NCI-H2081 treated with DMSO at 0.1 percent for 48 hours (cell line): ENCODE measurements at regions not wholly inside any gene's neighbourhood (a gene's known extent, or its start where the extent isn't known, plus 50 kb on each side); places are given as distances from the start of the nearest gene placed in this dataset.
"Not testable (repeated sequence)": the region's sequence is repeated elsewhere in the genome, so short reads cannot be mapped to it uniquely, and the experiment has no call there.

Source experiments
- DNase-seq: peaks from one replicate; lab custom pipeline; 2025; lab: John Stamatoyannopoulos, UW

GRCh38 chr1:148315071-148315811 is 163.2 kb upstream of the NBPF11 start:
- no peak for DNase-seq

GRCh38 chr1:148310807-148311206 is 158.7 kb upstream of the NBPF11 start:
- no peak for DNase-seq

GRCh38 chr1:148309940-148310500 is 157.9 kb upstream of the NBPF11 start:
- no peak for DNase-seq

DNA sequence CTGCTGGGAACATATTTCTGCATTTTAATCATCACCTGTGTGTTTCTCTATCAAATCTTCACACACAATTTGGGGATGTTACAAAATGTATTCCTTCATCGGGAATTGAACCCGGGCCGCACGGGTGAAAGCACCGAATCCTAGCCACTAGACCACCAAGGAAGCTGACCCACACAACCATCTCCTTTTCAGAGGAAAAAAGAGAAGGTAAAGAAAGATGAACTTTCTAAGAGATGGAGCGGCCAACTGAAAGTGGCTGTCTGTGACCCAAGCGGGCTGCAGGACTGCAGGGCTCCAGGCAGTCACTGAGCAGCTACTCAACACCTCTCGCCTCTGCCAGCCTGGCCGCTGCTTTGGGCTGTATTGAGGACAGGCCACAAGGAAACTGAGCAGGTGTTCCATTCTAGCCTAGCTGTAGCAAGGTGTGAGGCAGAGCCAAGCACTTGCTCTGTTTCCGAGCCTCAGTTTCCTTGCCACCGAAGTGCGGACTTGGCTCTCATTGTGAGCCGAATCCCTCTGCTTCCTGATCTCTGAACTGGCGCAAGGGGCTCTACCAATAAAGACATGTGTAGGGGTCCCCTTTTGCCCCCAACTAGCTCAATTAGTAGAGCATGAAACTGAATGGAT is 156.9 kb upstream of the NBPF11 start:
- no peak for DNase-seq

GRCh38 chr1:148307583-148308185 is 155.6 kb upstream of the NBPF11 start:
- DNase-seq: no peak

DNA sequence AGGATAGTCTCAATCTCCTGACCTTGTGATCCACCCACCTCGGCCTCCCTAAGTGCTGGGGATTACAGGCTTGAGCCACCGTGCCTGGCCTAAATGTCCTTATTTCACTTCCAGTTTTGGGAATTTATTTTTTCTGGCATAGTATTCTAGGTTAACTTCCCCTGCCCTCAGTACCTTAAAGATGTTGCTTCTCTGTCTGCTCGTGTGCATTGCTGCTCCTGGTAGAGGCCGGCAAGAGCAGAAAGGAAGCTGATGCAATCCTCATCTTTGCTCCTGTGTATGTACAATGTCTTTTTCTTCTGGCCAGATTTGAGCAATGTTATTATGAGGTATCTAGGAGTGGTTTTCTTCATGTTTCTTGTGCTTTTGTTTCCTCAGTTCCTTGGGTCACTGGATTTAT is 152.9 kb upstream of the NBPF11 start:
- DNase-seq: not testable (repeated sequence)

DNA sequence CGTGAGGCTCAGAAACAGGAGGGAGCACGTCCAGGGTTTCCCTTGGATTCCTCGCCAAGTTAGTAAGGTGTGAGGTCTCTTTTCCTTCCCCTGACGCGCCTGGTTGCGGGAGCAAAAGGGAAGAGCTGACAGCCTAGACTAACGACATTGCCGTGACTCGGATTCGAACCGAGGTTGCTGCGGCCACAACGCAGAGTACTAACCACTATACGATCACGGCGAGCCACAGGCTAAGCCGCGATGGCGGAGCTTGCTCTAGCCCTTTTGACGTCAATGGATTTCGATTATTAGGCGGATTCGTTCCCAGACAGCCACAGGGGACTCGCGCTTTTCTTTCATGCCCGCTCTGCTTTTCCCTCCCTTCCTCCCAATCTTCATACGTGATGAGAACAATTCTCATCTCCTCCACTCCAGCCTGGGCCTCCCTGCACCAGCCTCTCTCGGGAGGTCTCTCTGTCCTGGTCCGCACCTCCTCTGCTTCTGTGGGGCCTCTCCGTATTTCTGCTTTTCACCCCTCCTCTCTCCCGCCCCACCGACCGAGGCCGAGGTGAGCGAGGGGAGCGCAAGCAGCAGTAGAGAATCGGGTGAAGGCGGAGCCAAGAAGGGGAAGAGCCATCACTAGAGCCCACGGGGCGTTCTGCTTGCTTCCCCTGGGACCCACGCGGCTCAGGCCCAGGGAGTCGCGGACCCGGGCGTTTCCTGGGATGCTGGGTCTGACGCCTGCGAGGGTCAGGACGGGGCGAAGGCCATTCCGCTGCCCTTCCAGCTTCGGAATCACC is 150.7 kb upstream of the NBPF11 start:
- DNase-seq: not testable (repeated sequence)

- not testable (repeated sequence) for DNase-seq
Measured at GRCh38 chr1:148297852-148298251, 145.8 kb upstream of the NBPF11 start.

DNA sequence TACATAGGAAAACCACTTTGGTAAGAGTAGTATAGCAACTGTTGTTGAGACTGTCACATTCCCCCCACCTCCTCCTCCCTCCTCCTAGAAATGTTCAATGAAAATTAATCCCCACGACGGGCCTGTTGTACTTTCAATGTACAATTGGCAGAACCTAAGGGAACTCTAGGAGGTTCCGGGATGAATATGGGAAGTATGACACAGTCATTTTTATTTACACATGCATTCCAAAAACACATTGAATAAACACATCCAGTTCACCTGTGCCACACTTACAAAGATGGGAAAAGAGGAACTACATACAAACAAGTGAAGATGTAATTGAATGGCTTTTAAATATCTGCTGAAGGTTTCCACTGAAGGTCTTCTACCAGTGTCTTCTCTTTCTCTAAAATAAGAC is 144.4 kb upstream of the NBPF11 start:
- no peak for DNase-seq

GRCh38 chr1:148294116-148294807 is 142.2 kb upstream of the NBPF11 start:
- no peak for DNase-seq

GRCh38 chr1:148293651-148294050 is 141.6 kb upstream of the NBPF11 start:
- DNase-seq: no peak

- DNase-seq: no peak
Measured at GRCh38 chr1:148292915-148293314, 140.8 kb upstream of the NBPF11 start.

GRCh38 chr1:148290881-148291280 is 138.8 kb upstream of the NBPF11 start:
- DNase-seq: no peak

GRCh38 chr1:148289647-148290046 is 137.6 kb upstream of the NBPF11 start:
- DNase-seq: no peak

DNA sequence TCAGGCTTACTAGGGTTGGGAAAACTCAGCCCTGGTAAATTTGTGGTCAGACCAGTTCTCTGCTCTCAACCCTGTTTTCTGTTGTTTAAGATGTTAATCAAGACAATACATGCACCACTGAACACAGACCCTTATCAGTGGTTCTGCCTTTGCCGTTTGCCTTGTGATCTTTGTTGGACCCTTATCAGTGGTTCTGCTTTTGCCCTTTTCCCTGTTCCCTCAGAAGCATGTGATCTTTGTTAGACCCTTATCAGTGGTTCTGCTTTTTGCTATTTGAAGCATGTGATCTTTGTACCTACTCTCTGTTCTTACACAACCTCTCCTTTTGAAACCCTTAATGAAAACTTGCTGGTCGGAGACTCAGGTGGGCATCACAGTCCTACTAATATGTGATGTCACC is 133.9 kb upstream of the NBPF11 start:
- not testable (repeated sequence) for DNase-seq

GRCh38 chr1:148280831-148281572 is 128.9 kb upstream of the NBPF11 start:
- DNase-seq: not testable (repeated sequence)

- not testable (repeated sequence) for DNase-seq
Measured at GRCh38 chr1:148279002-148279542, 127.0 kb upstream of the NBPF11 start.

- not testable (repeated sequence) for DNase-seq
Measured at GRCh38 chr1:148277865-148278279, 125.8 kb upstream of the NBPF11 start.

- not testable (repeated sequence) for DNase-seq
Measured at GRCh38 chr1:148267066-148267465, 115.0 kb upstream of the NBPF11 start.
